NCI-H2107 (cell line): ENCODE measurements at regions not wholly inside any gene's neighbourhood (a gene's known extent, or its start where the extent isn't known, plus 50 kb on each side); places are given as distances from the start of the nearest gene placed in this dataset.
"Not testable (repeated sequence)": the region's sequence is repeated elsewhere in the genome, so short reads cannot be mapped to it uniquely, and the experiment has no call there.

Experiments used
- DNase-seq: peaks from one replicate; lab custom pipeline; 2025; lab: John Stamatoyannopoulos, UW

DNA sequence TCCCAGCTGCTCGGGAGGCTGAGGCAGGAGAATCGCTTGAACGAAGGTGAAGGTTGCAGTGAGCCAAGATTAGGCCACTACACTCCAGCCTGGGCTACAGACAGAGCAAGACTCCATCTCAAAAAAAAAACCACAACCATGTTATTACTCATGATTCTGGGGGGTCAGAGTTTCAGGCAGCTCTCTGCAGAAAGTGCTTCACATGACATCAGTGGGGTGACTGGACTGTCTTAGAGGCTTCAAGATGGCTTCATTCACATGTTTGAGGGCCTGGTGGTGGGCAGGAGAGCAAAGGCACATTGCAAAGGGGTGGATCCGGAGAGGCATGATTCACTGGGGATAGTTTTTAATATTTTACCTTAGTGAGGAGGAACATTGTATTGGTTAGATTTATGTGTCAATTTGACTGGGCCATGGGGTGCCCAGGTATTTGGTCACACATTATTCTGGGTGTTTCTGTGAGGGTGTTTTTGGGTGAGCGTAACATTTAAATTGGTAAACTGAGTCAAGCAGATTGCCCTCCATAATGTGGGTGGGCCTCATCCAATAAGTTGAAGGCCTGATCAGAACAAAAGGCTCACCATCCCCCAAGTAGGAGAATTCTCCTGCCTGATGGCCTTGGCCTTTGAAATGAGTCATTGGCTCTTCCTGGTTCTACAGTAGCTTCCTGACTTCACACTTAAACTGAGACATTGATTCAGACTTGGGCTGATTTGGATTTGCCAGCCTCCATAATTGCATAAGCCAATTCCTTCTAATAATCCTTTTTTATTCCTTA is 109.8 kb downstream of the GOSR1 start:
- DNase-seq, result no peak

GRCh38 chr17:30584810-30585209 is 107.6 kb downstream of the GOSR1 start:
- no peak for DNase-seq

DNA sequence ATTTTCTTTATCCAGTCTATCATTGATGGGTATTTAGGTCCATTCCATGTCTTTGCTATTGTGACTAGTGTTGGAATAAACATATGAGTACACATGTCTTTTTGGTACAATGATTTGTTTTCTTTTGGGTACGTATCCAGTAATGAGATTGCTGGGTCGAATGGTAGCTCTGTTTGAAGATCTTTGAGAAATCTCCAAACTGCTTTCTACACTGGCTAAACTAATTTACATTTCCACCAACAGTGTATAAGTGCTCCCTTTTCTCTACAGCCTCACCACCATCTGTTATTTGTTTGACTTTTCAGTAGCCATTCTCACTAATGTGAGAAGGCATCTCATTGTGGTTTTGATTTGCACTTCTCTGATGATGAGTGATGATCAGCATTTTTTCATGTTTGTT is 103.7 kb downstream of the GOSR1 start:
- DNase-seq, result no peak

- DNase-seq, result no peak
Observed at GRCh38 chr17:30579610-30580315, 102.6 kb downstream of the GOSR1 start.

DNA sequence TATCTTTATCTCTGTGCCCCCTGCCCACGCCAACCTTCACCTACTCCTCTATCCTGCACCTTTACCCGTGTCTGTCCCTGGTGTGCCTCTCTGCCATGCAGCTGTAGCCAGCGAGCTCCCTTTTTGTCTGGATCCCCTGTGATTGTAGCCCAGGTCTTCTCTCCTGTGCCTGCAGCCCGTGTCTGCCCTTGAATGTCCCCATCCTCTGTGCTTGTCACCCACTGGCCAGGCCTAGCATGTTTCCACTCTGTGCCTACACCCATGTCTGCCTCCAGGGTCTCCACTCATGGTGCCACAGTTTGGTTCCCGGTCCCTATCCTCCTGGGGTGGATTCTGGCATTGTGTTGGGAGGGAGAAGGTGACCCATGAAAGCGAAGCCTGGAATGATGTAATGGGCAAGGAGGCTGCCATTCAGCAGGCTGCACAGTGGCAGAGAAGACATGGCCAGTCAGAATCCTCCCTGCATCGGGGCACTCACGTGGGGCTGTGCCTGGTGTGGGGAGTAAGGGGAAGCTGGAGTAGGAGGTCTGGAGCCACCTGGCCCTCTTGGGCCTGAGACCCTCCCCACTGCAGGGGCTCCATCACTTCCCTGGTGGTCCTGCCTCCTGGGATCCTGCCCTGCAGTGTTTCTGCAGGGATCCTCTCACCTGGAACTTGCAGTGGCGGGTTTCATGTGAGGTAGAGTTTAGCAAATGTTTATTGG is 101.0 kb downstream of the GOSR1 start:
- not testable (repeated sequence) for DNase-seq
